K562 (cell line): ENCODE measurements at regions not wholly inside any gene's neighbourhood (a gene's known extent, or its start where the extent isn't known, plus 50 kb on each side); places are given as distances from the start of the nearest gene placed in this dataset.

Source experiments
- ATAC-seq: fragments of 200-7000 bp; cut with Tn5 transposase; 3 replicates; pipeline ENCODE4 v1.9.1; 2020; ENCODE audit warnings: moderate library complexity
- BruUV-seq: library from RNA; stranded (reverse); fragments of 400-500 nt; replicated peaks from 2 replicates; lab custom pipeline; 2021; lab: Mats Ljungman, UMichigan
- CTCF ChIA-PET: fragments of 300-600 bp; formaldehyde crosslinking; extraction: SDS; loops from one replicate; lab custom pipeline; 2021; ENCODE audit warnings: low intra/inter-chr PET ratio; lab: Yijun Ruan, JAX
- POLR2A ChIA-PET: fragments of 300-600, 350-650 bp; sonication (Branson Sonifier 250); formaldehyde crosslinking; extraction: SDS; loops from one replicate; lab custom pipeline; 2021; ENCODE audit warnings: antibody characterized with exemption, inconsistent platforms; lab: Yijun Ruan, JAX
- DNase-seq, 4 experiments: peaks; one replicate each; pipeline versions ENCODE4 v3.0.0 to v3.0.0-alpha.2; 2011 to 2018; ENCODE audit warnings: low spot score in 3 of 4, mixed read lengths in 3 of 4; ENCODE audit errors: extremely low read depth in 1 of 4
- FAIRE-seq: peaks from 2 replicates; lab custom pipeline; 2011; peaks lifted over from hg19 to GRCh38; lab: Jason Lieb, UNC
- H2AFZ ChIP-seq: 2 replicates; pipeline ENCODE4 v1.6.0; 2011; ENCODE audit warnings: low read depth, low read length, control low read depth, inconsistent platforms
- H3K27ac ChIP-seq: fragments of 200-600 bp; 3 replicates; pipeline ENCODE4 v1.8.0; 2011; ENCODE audit warnings: low read depth, mild to moderate bottlenecking, control low read depth, inconsistent platforms, low read length, moderate library complexity, mixed read lengths; ENCODE audit errors: extremely low read depth
- H3K27me3 ChIP-seq, 2 experiments: fragments of 300-600 bp in 1 of 2; 2 replicates in 1 of 2; 3 replicates in 1 of 2; pipeline versions ENCODE4 v1.6.0 to v1.8.0; 2011; ENCODE audit warnings: inconsistent platforms in 2 of 2, low read length in 2 of 2, mild to moderate bottlenecking in 1 of 2, mixed read lengths in 1 of 2, moderate library complexity in 1 of 2; ENCODE audit not compliant: control insufficient read depth in 2 of 2, insufficient read depth in 2 of 2
- H3K36me3 ChIP-seq: fragments of 300-600 bp; 3 replicates; pipeline ENCODE4 v1.8.0; 2011; ENCODE audit warnings: mild to moderate bottlenecking, low read length, inconsistent platforms; ENCODE audit not compliant: control insufficient read depth, insufficient read depth
- H3K4me1 ChIP-seq, 2 experiments: fragments of 200-600 bp in 1 of 2; replicated peaks in 1 of 2; 2 replicates in 1 of 2; 3 replicates in 1 of 2; pipeline versions ENCODE4 v1.5.1 to v1.8.0; 2011; ENCODE audit warnings: inconsistent platforms in 2 of 2, low read length in 2 of 2, mild to moderate bottlenecking in 1 of 2, mixed read lengths in 1 of 2, moderate library complexity in 1 of 2; ENCODE audit not compliant: control insufficient read depth in 2 of 2, insufficient read depth in 2 of 2
- H3K4me2 ChIP-seq: 2 replicates; pipeline ENCODE4 v1.6.1; 2011; ENCODE audit warnings: low read length, control low read depth, inconsistent platforms, mixed read lengths; ENCODE audit not compliant: insufficient read depth
- H3K4me3 ChIP-seq: fragments of 200-600 bp; sonication (generic), shearing (Covaris generic); 2 replicates; pipeline ENCODE4 v1.5.1; 2016; ENCODE audit warnings: control low read depth, inconsistent platforms
- H3K79me2 ChIP-seq: fragments of 200-600 bp; 3 replicates; pipeline ENCODE4 v1.8.0; 2011; ENCODE audit warnings: low read length, inconsistent platforms; ENCODE audit not compliant: control insufficient read depth, insufficient read depth
- H3K9ac ChIP-seq, 2 experiments: 2 replicates each; pipeline versions ENCODE4 v1.6.0 to v1.6.1; 2011; ENCODE audit warnings: low read depth in 2 of 2, low read length in 2 of 2, control low read depth in 1 of 2, inconsistent platforms in 1 of 2, mild to moderate bottlenecking in 1 of 2, mixed read lengths in 1 of 2; ENCODE audit not compliant: insufficient read depth in 1 of 2
- H3K9me1 ChIP-seq: one replicate; pipeline ENCODE4 v1.6.0; 2011; ENCODE audit warnings: inconsistent platforms, mild to moderate bottlenecking, low read length, moderate library complexity; ENCODE audit not compliant: control insufficient read depth, insufficient read depth
- H3K9me3 ChIP-seq: replicated peaks from 2 replicates; pipeline ENCODE4 v1.5.1; 2011; ENCODE audit warnings: low read depth, low read length, inconsistent platforms; ENCODE audit not compliant: control insufficient read depth, insufficient read depth
- H4K20me1 ChIP-seq: replicated peaks from 2 replicates; pipeline ENCODE4 v1.6.1; 2011; ENCODE audit warnings: low read length, inconsistent platforms, mixed read lengths; ENCODE audit not compliant: control insufficient read depth, insufficient read depth
- CBFA2T2 ChIP-seq: fragments of 450-650 bp; conservative IDR thresholded peaks from 2 replicates; pipeline ENCODE4 v1.6.1; 2017; ENCODE audit warnings: mild to moderate bottlenecking
- KDM1A ChIP-seq, 2 experiments: fragments of 450-650 bp; IDR thresholded peaks; 2 replicates each; pipeline ENCODE4 v1.6.1; 2016; ENCODE audit warnings: mild to moderate bottlenecking in 2 of 2
- MIER1 ChIP-seq: fragments of 450-650 bp; IDR thresholded peaks from 2 replicates; pipeline ENCODE4 v1.6.1; 2016; ENCODE audit warnings: antibody characterized with exemption, mild to moderate bottlenecking, low read depth
- NRF1 ChIP-seq, 2 experiments: fragments of 450-650 bp; IDR thresholded peaks in 1 of 2; conservative IDR thresholded peaks in 1 of 2; 2 replicates each; pipeline ENCODE4 v1.6.1; 2014; ENCODE audit warnings: mild to moderate bottlenecking in 2 of 2
- RFX7 ChIP-seq: fragments of 250-450 bp; sonication (Bioruptor Pico); IDR thresholded peaks from 2 replicates; pipeline ENCODE4 v1.5.1; 2021; ENCODE audit warnings: mild to moderate bottlenecking
- SIX5 ChIP-seq, 2 experiments: IDR thresholded peaks; 2 replicates each; pipeline ENCODE4 v1.6.1; 2011; ENCODE audit warnings: low read length in 2 of 2, borderline replicate concordance in 1 of 2, low read depth in 1 of 2, mild to moderate bottlenecking in 1 of 2, moderate library complexity in 1 of 2; ENCODE audit not compliant: insufficient read depth in 1 of 2
- TCF7 ChIP-seq: sonication (generic); IDR thresholded peaks from 2 replicates; pipeline ENCODE4 v1.6.1; 2016; ENCODE audit warnings: antibody characterized with exemption, borderline replicate concordance
- in situ Hi-C: fragments of 300-500 bp; cut with MboI; formaldehyde crosslinking; loops from 4 replicates; pipeline ENCODE4 v1.15.0; 2018; ENCODE audit warnings: inconsistent platforms, mixed read lengths
- intact Hi-C: fragments of 100-400 bp; cut with micrococcal nuclease; formaldehyde crosslinking; loops from 2 replicates; pipeline ENCODE4 v1.14.2; 2022
- TF ChIP-seq, protein P1 (sequence below): fragments of 450-650 bp; IDR thresholded peaks from 2 replicates; pipeline ENCODE4 v1.6.1; 2014; ENCODE audit warnings: low read depth, mild to moderate bottlenecking, moderate library complexity, borderline replicate concordance
- TF ChIP-seq, protein P2 (sequence below): IDR thresholded peaks from 2 replicates; pipeline ENCODE4 v1.6.1; 2012; ENCODE audit warnings: low read depth, low read length, improper control_type of control experiment, borderline replicate concordance
- TF ChIP-seq, protein P3 (sequence below): fragments of 250-450 bp; sonication (Bioruptor Pico); IDR thresholded peaks from 2 replicates; pipeline ENCODE4 v1.5.1; 2021; ENCODE audit warnings: mild to moderate bottlenecking
- TF ChIP-seq, protein P4 (sequence below): fragments of 450-650 bp; formaldehyde crosslinking; conservative IDR thresholded peaks from 2 replicates; pipeline ENCODE4 v1.4.0; 2022; ENCODE audit warnings: mild to moderate bottlenecking, missing genetic modification characterization

GRCh38 chr14:55816225-55816624 is 236.2 kb downstream of the KTN1 start:
- in situ Hi-C loops = no loop called here
- CTCF ChIA-PET = no interaction called here
- Histone ChIP-seq H3K27ac (no peak overlapping the region), H2AFZ (no peak overlapping the region), H3K9me1 (no peaks in the 10 kb centered on the region), H3K27me3 (no peaks in the 10 kb centered on the region), H3K9ac (no peak overlapping the region), H3K4me2 (no peak overlapping the region), H3K79me2 (no peaks in the 10 kb centered on the region), H3K4me1 (peaks cover 0 to 17% of the 10 kb centered on the region in 2 experiments; a peak in 4 of 5 replicates), H3K9me3 (no peaks in the 10 kb centered on the region; the same call in 1 of the 2 replicates), H4K20me1 (no peaks in the 10 kb centered on the region), H3K4me3 (no peak overlapping the region), H3K36me3 (no peaks in the 10 kb centered on the region)
- POLR2A ChIA-PET = no interaction called here
- intact Hi-C loops = no loop called here
- DNase-seq = no peak
- TF ChIP-seq, protein P1, sequence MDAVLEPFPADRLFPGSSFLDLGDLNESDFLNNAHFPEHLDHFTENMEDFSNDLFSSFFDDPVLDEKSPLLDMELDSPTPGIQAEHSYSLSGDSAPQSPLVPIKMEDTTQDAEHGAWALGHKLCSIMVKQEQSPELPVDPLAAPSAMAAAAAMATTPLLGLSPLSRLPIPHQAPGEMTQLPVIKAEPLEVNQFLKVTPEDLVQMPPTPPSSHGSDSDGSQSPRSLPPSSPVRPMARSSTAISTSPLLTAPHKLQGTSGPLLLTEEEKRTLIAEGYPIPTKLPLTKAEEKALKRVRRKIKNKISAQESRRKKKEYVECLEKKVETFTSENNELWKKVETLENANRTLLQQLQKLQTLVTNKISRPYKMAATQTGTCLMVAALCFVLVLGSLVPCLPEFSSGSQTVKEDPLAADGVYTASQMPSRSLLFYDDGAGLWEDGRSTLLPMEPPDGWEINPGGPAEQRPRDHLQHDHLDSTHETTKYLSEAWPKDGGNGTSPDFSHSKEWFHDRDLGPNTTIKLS = no peak
- TF ChIP-seq KDM1A (IDR thresholded peaks at IDR 0.05) = no peak
- TF ChIP-seq NRF1 (conservative IDR thresholded peaks at IDR 0.05 in 1 of 2, IDR thresholded peaks at IDR 0.05 in 1 of 2) = no peak
- TF ChIP-seq SIX5 (IDR thresholded peaks at IDR 0.05; ENCODE audit: borderline replicate concordance in 1 of 2, insufficient read depth in 1 of 2, low read depth in 1 of 2, low read length in 2 of 2) = no peak
- no peak for TF ChIP-seq TCF7
- no peak for TF ChIP-seq CBFA2T2
- no peak for TF ChIP-seq MIER1
- TF ChIP-seq, protein P2, sequence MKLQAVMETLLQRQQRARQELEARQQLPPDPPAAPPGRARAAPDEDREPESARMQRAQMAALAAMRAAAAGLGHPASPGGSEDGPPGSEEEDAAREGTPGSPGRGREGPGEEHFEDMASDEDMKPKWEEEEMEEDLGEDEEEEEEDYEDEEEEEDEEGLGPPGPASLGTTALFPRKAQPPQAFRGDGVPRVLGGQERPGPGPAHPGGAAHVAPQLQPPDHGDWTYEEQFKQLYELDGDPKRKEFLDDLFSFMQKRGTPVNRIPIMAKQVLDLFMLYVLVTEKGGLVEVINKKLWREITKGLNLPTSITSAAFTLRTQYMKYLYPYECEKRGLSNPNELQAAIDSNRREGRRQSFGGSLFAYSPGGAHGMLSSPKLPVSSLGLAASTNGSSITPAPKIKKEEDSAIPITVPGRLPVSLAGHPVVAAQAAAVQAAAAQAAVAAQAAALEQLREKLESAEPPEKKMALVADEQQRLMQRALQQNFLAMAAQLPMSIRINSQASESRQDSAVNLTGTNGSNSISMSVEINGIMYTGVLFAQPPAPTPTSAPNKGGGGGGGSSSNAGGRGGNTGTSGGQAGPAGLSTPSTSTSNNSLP = no peak
- TF ChIP-seq, protein P3, sequence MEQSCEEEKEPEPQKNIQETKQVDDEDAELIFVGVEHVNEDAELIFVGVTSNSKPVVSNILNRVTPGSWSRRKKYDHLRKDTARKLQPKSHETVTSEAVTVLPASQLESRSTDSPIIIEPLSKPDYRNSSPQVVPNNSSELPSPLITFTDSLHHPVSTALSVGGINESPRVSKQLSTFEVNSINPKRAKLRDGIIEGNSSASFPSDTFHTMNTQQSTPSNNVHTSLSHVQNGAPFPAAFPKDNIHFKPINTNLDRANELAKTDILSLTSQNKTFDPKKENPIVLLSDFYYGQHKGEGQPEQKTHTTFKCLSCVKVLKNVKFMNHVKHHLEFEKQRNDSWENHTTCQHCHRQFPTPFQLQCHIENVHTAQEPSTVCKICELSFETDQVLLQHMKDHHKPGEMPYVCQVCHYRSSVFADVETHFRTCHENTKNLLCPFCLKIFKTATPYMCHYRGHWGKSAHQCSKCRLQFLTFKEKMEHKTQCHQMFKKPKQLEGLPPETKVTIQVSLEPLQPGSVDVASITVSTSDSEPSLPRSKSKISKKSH (CRISPR knock-in tag) = no peak
- TF ChIP-seq, protein P4, sequence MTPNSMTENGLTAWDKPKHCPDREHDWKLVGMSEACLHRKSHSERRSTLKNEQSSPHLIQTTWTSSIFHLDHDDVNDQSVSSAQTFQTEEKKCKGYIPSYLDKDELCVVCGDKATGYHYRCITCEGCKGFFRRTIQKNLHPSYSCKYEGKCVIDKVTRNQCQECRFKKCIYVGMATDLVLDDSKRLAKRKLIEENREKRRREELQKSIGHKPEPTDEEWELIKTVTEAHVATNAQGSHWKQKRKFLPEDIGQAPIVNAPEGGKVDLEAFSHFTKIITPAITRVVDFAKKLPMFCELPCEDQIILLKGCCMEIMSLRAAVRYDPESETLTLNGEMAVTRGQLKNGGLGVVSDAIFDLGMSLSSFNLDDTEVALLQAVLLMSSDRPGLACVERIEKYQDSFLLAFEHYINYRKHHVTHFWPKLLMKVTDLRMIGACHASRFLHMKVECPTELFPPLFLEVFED (CRISPR knock-in tag) = no peak
- TF ChIP-seq RFX7 (CRISPR knock-in tag) = no peak
- BruUV-seq = no TSS peak
- ATAC-seq = no peak
- FAIRE-seq = no peak
